Neural progenitor cell (in vitro differentiated cells): ENCODE measurements at regions not wholly inside any gene's neighbourhood (a gene's known extent, or its start where the extent isn't known, plus 50 kb on each side); places are given as distances from the start of the nearest gene placed in this dataset.

Source experiments
- DNase-seq: peaks from one replicate; pipeline ENCODE4 v3.0.0-alpha.2; 2016; ENCODE audit warnings: low spot score
- H2AFZ ChIP-seq: fragments of 200-600 bp; sonication (generic); replicated peaks from 2 replicates; pipeline ENCODE4 v1.6.1; 2016; ENCODE audit warnings: antibody characterized with exemption
- H3F3A ChIP-seq: fragments of 200-600 bp; sonication (generic); 2 replicates; pipeline ENCODE4 v1.6.1; 2016; ENCODE audit warnings: antibody characterized with exemption, low read depth
- H3K27ac ChIP-seq: fragments of 200-600 bp; sonication (generic); 2 replicates; pipeline ENCODE4 v1.5.1; 2016; ENCODE audit warnings: mild to moderate bottlenecking
- H3K27me3 ChIP-seq: fragments of 200-600 bp; sonication (generic); 2 replicates; pipeline ENCODE4 v1.6.1; 2016; ENCODE audit warnings: mild to moderate bottlenecking, moderate library complexity
- H3K36me3 ChIP-seq: fragments of 200-600 bp; sonication (generic); 2 replicates; pipeline ENCODE4 v1.5.1; 2016
- H3K4me1 ChIP-seq: fragments of 200-600 bp; sonication (generic); 2 replicates; pipeline ENCODE4 v1.6.1; 2016; ENCODE audit warnings: mixed run types
- H3K4me2 ChIP-seq: fragments of 200-600 bp; sonication (generic); 2 replicates; pipeline ENCODE4 v1.6.1; 2016
- H3K4me3 ChIP-seq: fragments of 200-600 bp; sonication (generic); 2 replicates; pipeline ENCODE4 v1.5.1; 2016
- H3K79me2 ChIP-seq: fragments of 200-600 bp; sonication (generic); 2 replicates; pipeline ENCODE4 v1.6.1; 2016; ENCODE audit warnings: low read depth
- H3K9ac ChIP-seq: fragments of 200-600 bp; sonication (generic); 2 replicates; pipeline ENCODE4 v1.6.1; 2016
- H3K9me3 ChIP-seq: fragments of 200-600 bp; sonication (generic); 2 replicates; pipeline ENCODE4 v1.5.1; 2016; ENCODE audit warnings: low read depth
- H4K20me1 ChIP-seq: fragments of 200-600 bp; sonication (generic); 2 replicates; pipeline ENCODE4 v1.6.1; 2016; ENCODE audit warnings: low read depth
- H3K27ac Mint-ChIP-seq: 3 replicates; pipeline ENCODE4 v1.8.0; 2021; ENCODE audit warnings: mixed read lengths
- H3K27me3 Mint-ChIP-seq: 2 replicates; pipeline ENCODE4 v1.8.0; 2022; ENCODE audit warnings: low read depth, mild to moderate bottlenecking, inconsistent platforms, moderate library complexity, mixed read lengths; ENCODE audit not compliant: insufficient read depth
- H3K36me3 Mint-ChIP-seq: 3 replicates; pipeline ENCODE4 v1.8.0; 2021; ENCODE audit warnings: mixed read lengths
- H3K4me1 Mint-ChIP-seq: 3 replicates; pipeline ENCODE4 v1.8.0; 2021; ENCODE audit warnings: mixed read lengths
- H3K4me3 Mint-ChIP-seq: 3 replicates; pipeline ENCODE4 v1.8.0; 2021; ENCODE audit warnings: mild to moderate bottlenecking, moderate library complexity, mixed read lengths
- H3K9me3 Mint-ChIP-seq: 3 replicates; pipeline ENCODE4 v1.8.0; 2020; ENCODE audit warnings: mixed read lengths
- CTCF ChIP-seq: fragments of 200-600 bp; sonication (generic); IDR thresholded peaks from 2 replicates; pipeline ENCODE4 v1.5.1; 2017; ENCODE audit warnings: antibody characterized with exemption, mild to moderate bottlenecking
- EZH2 ChIP-seq: fragments of 200-600 bp; sonication (generic); IDR thresholded peaks from 2 replicates; pipeline ENCODE4 v1.6.1; 2017; ENCODE audit warnings: antibody characterized with exemption, mild to moderate bottlenecking, moderate library complexity
- EZH2phosphoT487 ChIP-seq: fragments of 200-600 bp; sonication (generic); IDR thresholded peaks from 2 replicates; pipeline ENCODE4 v1.6.1; 2017; ENCODE audit warnings: antibody characterized with exemption

DNA sequence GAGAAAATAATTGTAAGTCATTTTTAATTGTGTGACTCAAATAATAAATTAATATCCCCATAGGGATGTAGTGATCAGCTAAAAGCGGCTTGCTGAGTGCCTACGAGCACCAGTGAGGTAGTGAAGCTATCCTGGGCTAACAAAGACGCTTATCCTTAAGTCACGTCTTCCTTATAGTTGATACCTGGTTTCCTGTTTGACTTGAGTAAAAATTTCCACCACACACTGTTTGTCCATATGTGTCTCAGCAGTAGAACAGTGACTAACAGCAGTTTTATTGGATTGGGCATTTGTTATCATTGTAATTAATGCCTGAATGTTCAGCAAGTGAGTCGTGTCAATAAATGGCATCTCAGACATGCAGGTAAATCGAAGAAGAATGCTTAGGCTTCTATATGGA is 241.1 kb downstream of the GRXCR1 start:
- H3K36me3 Mint-ChIP-seq: no peaks in the 10 kb centered on the region
- no peaks in the 10 kb centered on the region for H4K20me1 ChIP-seq
- no peak overlapping the region for H3K4me3 ChIP-seq
- H3K36me3 ChIP-seq: no peaks in the 10 kb centered on the region
- DNase-seq: no peak
- H3K9ac ChIP-seq: no peak overlapping the region
- no peak overlapping the region for H3K27ac ChIP-seq
- no peaks in the 10 kb centered on the region for H3K79me2 ChIP-seq
- H3K4me1 ChIP-seq: no peaks in the 10 kb centered on the region
- no peaks in the 10 kb centered on the region for H3K4me1 Mint-ChIP-seq
- no peaks in the 10 kb centered on the region for H3K9me3 ChIP-seq
- H3K9me3 Mint-ChIP-seq: peaks cover 4% of the 10 kb centered on the region
- H3K27me3 Mint-ChIP-seq: no peaks in the 10 kb centered on the region
- H3K27me3 ChIP-seq: no peaks in the 10 kb centered on the region
- TF ChIP-seq EZH2: no peak
- TF ChIP-seq CTCF: no peak
- no peak for TF ChIP-seq EZH2phosphoT487
- no peak overlapping the region for H3K27ac Mint-ChIP-seq
- no peak overlapping the region for H3K4me3 Mint-ChIP-seq
- H3K4me2 ChIP-seq: no peak overlapping the region
- H2AFZ ChIP-seq: no peak overlapping the region
- H3F3A ChIP-seq: no peaks in the 10 kb centered on the region

GRCh38 chr4:43136752-43137151 is 244.2 kb downstream of the GRXCR1 start:
- Histone ChIP-seq H3K4me3 (no peak overlapping the region), H3K9ac (no peak overlapping the region), H3K9me3 (no peaks in the 10 kb centered on the region), H2AFZ (no peak overlapping the region), H3K4me1 (no peaks in the 10 kb centered on the region), H3F3A (no peaks in the 10 kb centered on the region), H3K27ac (no peak overlapping the region), H3K36me3 (no peaks in the 10 kb centered on the region), H3K27me3 (no peaks in the 10 kb centered on the region), H3K4me2 (no peak overlapping the region), H3K79me2 (no peaks in the 10 kb centered on the region), H4K20me1 (no peaks in the 10 kb centered on the region)
- Mint-ChIP-seq H3K9me3 (peaks cover 10% of the 10 kb centered on the region), H3K4me3 (no peak overlapping the region), H3K4me1 (no peaks in the 10 kb centered on the region), H3K27ac (no peak overlapping the region), H3K27me3 (peaks cover 4% of the 10 kb centered on the region), H3K36me3 (no peaks in the 10 kb centered on the region)
- TF ChIP-seq CTCF (no peak), EZH2phosphoT487 (no peak), EZH2 (no peak)
- no peak for DNase-seq

DNA sequence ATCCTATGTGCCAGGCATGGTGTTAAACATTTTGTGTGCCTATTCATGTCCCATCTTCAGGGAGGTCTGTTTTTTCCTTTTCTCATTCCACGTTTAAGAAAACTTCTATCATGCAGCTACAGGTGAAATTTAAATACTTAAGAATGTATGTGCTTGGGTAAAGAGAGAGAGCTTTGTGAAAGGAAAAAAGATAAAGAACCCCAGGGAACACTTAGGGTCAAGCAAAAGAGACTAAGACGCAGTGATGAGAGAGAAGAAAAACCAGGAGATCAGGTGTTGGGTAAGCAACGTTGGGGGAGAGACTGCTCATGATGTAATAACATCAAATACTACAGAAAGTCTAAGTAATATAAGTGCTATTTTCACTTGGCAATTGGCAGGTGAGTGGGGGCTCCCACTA is 253.7 kb downstream of the GRXCR1 start:
- Mint-ChIP-seq H3K9me3 (no peaks in the 10 kb centered on the region), H3K27ac (no peak overlapping the region), H3K27me3 (no peaks in the 10 kb centered on the region), H3K36me3 (no peaks in the 10 kb centered on the region), H3K4me1 (no peaks in the 10 kb centered on the region), H3K4me3 (no peak overlapping the region)
- H3K4me2 ChIP-seq: no peak overlapping the region
- H4K20me1 ChIP-seq: no peaks in the 10 kb centered on the region
- H3K27me3 ChIP-seq: no peaks in the 10 kb centered on the region
- H3K79me2 ChIP-seq: no peaks in the 10 kb centered on the region
- no peak for DNase-seq
- no peaks in the 10 kb centered on the region for H3K9me3 ChIP-seq
- no peak overlapping the region for H2AFZ ChIP-seq
- no peak overlapping the region for H3K4me3 ChIP-seq
- no peak overlapping the region for H3K9ac ChIP-seq
- H3K27ac ChIP-seq: no peak overlapping the region
- H3K4me1 ChIP-seq: no peaks in the 10 kb centered on the region
- TF ChIP-seq EZH2phosphoT487 (no peak), EZH2 (no peak), CTCF (no peak)
- H3F3A ChIP-seq: no peaks in the 10 kb centered on the region
- no peaks in the 10 kb centered on the region for H3K36me3 ChIP-seq

GRCh38 chr4:43148481-43148880 is 256.0 kb downstream of the GRXCR1 start:
- H3K9me3 Mint-ChIP-seq: no peaks in the 10 kb centered on the region

More at GRCh38 chr4:43148481-43148880, 256.0 kb downstream of the GRXCR1 start:
- Mint-ChIP-seq H3K27ac (no peak overlapping the region), H3K36me3 (no peaks in the 10 kb centered on the region), H3K27me3 (no peaks in the 10 kb centered on the region), H3K4me3 (no peak overlapping the region), H3K4me1 (no peaks in the 10 kb centered on the region)
- H3K4me3 ChIP-seq: no peak overlapping the region
- H3K36me3 ChIP-seq: no peaks in the 10 kb centered on the region
- no peak for TF ChIP-seq CTCF
- TF ChIP-seq EZH2: no peak
- no peak for TF ChIP-seq EZH2phosphoT487
- no peak for DNase-seq
- no peaks in the 10 kb centered on the region for H3K9me3 ChIP-seq
- H2AFZ ChIP-seq: no peak overlapping the region
- no peaks in the 10 kb centered on the region for H4K20me1 ChIP-seq
- no peaks in the 10 kb centered on the region for H3F3A ChIP-seq
- H3K9ac ChIP-seq: no peak overlapping the region
- no peaks in the 10 kb centered on the region for H3K79me2 ChIP-seq
- H3K27ac ChIP-seq: no peak overlapping the region
- no peaks in the 10 kb centered on the region for H3K4me1 ChIP-seq
- no peaks in the 10 kb centered on the region for H3K27me3 ChIP-seq
- H3K4me2 ChIP-seq: no peak overlapping the region
